NOMO-1 treated with dmso at 0.1 percent for 144 hours (cell line): ENCODE measurements at regions not wholly inside any gene's neighbourhood (a gene's known extent, or its start where the extent isn't known, plus 50 kb on each side); places are given as distances from the start of the nearest gene placed in this dataset.

ENCODE experiments used
- DNase-seq: peaks from one replicate; lab custom pipeline; 2025; ENCODE audit not compliant: unreplicated experiment; lab: John Stamatoyannopoulos, UW

GRCh38 chr13:50191004-50191403 is 175.8 kb downstream of the KCNRG start:
- no peak for DNase-seq

- DNase-seq, result no peak
These were observed 177.1 kb downstream of the KCNRG start for GRCh38 chr13:50192272-50192813.

- no peak for DNase-seq
These were observed 179.8 kb downstream of the KCNRG start for GRCh38 chr13:50195045-50195444.

- no peak for DNase-seq
These were observed 180.9 kb downstream of the KCNRG start for GRCh38 chr13:50196118-50196517.

- DNase-seq, result no peak
These were observed 182.5 kb downstream of the KCNRG start for GRCh38 chr13:50197705-50198104.

GRCh38 chr13:50198508-50198907 is 183.3 kb downstream of the KCNRG start:
- DNase-seq, result peak; percentile 29

GRCh38 chr13:50200569-50200968 is 185.3 kb downstream of the KCNRG start:
- DNase-seq, result no peak

- DNase-seq, result no peak
These were observed 185.7 kb downstream of the KCNRG start for GRCh38 chr13:50200988-50201387.

- no peak for DNase-seq
These were observed 187.2 kb downstream of the KCNRG start for GRCh38 chr13:50202485-50202884.

GRCh38 chr13:50203256-50203941 is 188.2 kb downstream of the KCNRG start:
- no peak for DNase-seq

GRCh38 chr13:50205581-50205980 is 190.3 kb downstream of the KCNRG start:
- no peak for DNase-seq

- DNase-seq, result peak; percentile 80
These were observed 193.6 kb downstream of the KCNRG start for GRCh38 chr13:50208826-50209335.

GRCh38 chr13:50209631-50210030 is 194.4 kb downstream of the KCNRG start:
- DNase-seq, result peak; percentile 13

GRCh38 chr13:50213526-50213925 is 198.3 kb downstream of the KCNRG start:
- DNase-seq, result no peak

- DNase-seq, result no peak
These were observed 199.3 kb downstream of the KCNRG start for GRCh38 chr13:50214514-50214913.

GRCh38 chr13:50215399-50215798 is 200.2 kb downstream of the KCNRG start:
- DNase-seq, result no peak

GRCh38 chr13:50219743-50220142 is 204.5 kb downstream of the KCNRG start:
- DNase-seq, result no peak

- peak; percentile 22 for DNase-seq
These were observed 205.7 kb downstream of the KCNRG start for GRCh38 chr13:50220938-50221337.

- peak; percentile 82 for DNase-seq
These were observed 207.5 kb downstream of the KCNRG start for GRCh38 chr13:50222569-50223332.

GRCh38 chr13:50224534-50224933 is 209.3 kb downstream of the KCNRG start:
- no peak for DNase-seq

GRCh38 chr13:50225193-50226155 is 210.2 kb downstream of the KCNRG start:
- DNase-seq, result no peak
